ENCODE measurements at regions not wholly inside any gene's neighbourhood (a gene's known extent, or its start where the extent isn't known, plus 50 kb on each side); places are given as distances from the start of the nearest gene placed in this dataset.

GRCh38 chr4:128720270-128720669 is 89.2 kb upstream of the JADE1 start (continued):
- TF ChIP-seq FOXP4 (CRISPR knock-in tag; IDR thresholded peaks at IDR 0.05): no peak
- TF ChIP-seq STAT6 (CRISPR knock-in tag; conservative IDR thresholded peaks at IDR 0.05; ENCODE audit: low read depth): no peak
- no peak for TF ChIP-seq TP53 (CRISPR knock-in tag; IDR thresholded peaks at IDR 0.05)
- TF ChIP-seq PRDM15 (CRISPR knock-in tag; IDR thresholded peaks at IDR 0.05): no peak
- no peak for TF ChIP-seq SOX15 (CRISPR knock-in tag; IDR thresholded peaks at IDR 0.05)
- no peak for TF ChIP-seq ELF4 (CRISPR knock-in tag; IDR thresholded peaks at IDR 0.05; ENCODE audit: low read depth)
- TF ChIP-seq SMAD3 (CRISPR knock-in tag; IDR thresholded peaks at IDR 0.05; ENCODE audit: borderline replicate concordance): no peak
- TF ChIP-seq GTF2I (CRISPR knock-in tag; conservative IDR thresholded peaks at IDR 0.05): no peak

- H3K36me3 Mint-ChIP-seq: 0 out of 2 replicates have a peak, but pooled peaks cover 4% of the 10 kb centered on the region
- no peak for ATAC-seq
- POLR2A ChIA-PET: no interaction called here
These were observed 90.7 kb upstream of the JADE1 start for GRCh38 chr4:128718768-128719167.

More at GRCh38 chr4:128718768-128719167, 90.7 kb upstream of the JADE1 start:
- no peak for DNase-seq (ENCODE audit: low spot score)
- no peaks in the 10 kb centered on the region for H3K27me3 Mint-ChIP-seq (ENCODE audit: low read depth)
- H3K27ac Mint-ChIP-seq: no peak overlapping the region
- no peak for TF ChIP-seq TCF7 (CRISPR knock-in tag; IDR thresholded peaks at IDR 0.05; ENCODE audit: low read depth)
- no peak for TF ChIP-seq ZNF532 (CRISPR knock-in tag; IDR thresholded peaks at IDR 0.05; ENCODE audit: borderline replicate concordance)
- no peak for TF ChIP-seq AFF4 (CRISPR knock-in tag; IDR thresholded peaks at IDR 0.05; ENCODE audit: borderline replicate concordance)
- H3K4me1 Mint-ChIP-seq: peaks cover 21% of the 10 kb centered on the region
- H3K9me3 Mint-ChIP-seq: peaks cover 4% of the 10 kb centered on the region
- no peak overlapping the region for H3K4me3 Mint-ChIP-seq
- CTCF ChIA-PET: interaction anchor here (0.6 kb wide), 1 partner anchor 484 kb away, joined by 3 read pairs; no protein-coding TSS in a partner anchor
